ENCODE measurements at regions not wholly inside any gene's neighbourhood (a gene's known extent, or its start where the extent isn't known, plus 50 kb on each side); places are given as distances from the start of the nearest gene placed in this dataset.

DNA sequence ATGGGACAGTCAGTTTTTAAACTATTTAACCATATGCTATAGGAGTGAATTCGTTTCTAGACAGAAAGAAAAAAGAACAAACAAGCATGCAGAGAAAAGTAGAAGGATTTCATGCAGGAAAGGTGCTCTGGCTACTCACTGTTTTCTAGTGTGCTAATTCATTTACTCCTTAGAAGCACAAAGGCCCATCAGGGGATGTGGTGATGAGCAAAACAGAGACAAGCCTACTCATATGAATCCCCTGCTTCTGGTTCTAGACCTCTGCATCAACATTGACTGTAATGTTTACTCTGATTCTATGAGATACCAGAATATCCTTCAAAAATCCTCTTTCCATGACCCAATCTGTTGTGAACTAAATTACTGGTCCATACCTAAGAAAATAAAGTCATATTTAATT is 801.9 kb downstream of the PLOD2 start:
- intact Hi-C loops (cut with DNase I): no loop called here
- H3K36me3 ChIP-seq (ENCODE audit: insufficient read depth in 1 of 2, low read depth in 1 of 2): no peaks in the 10 kb centered on the region
- TF ChIP-seq, protein P1, sequence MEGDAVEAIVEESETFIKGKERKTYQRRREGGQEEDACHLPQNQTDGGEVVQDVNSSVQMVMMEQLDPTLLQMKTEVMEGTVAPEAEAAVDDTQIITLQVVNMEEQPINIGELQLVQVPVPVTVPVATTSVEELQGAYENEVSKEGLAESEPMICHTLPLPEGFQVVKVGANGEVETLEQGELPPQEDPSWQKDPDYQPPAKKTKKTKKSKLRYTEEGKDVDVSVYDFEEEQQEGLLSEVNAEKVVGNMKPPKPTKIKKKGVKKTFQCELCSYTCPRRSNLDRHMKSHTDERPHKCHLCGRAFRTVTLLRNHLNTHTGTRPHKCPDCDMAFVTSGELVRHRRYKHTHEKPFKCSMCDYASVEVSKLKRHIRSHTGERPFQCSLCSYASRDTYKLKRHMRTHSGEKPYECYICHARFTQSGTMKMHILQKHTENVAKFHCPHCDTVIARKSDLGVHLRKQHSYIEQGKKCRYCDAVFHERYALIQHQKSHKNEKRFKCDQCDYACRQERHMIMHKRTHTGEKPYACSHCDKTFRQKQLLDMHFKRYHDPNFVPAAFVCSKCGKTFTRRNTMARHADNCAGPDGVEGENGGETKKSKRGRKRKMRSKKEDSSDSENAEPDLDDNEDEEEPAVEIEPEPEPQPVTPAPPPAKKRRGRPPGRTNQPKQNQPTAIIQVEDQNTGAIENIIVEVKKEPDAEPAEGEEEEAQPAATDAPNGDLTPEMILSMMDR (IDR thresholded peaks at IDR 0.05): no peak

DNA sequence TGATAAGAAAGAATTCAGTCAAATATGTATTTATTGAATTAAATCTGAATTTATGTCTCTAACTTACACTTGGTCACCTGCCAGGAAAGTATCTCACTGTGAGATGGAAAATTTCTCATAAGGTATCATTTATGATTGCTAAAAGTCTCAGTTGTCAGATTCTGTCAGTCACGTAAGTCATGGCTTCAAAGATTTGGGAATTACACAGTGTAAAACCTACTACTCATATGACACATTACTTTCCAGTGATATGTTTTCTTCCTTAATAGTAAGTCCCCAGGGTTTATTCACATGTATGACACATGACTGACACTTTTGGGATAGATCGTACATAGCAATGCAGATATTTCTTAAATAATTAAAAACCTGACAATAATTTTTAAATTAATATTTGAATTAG is 792.2 kb downstream of the PLOD2 start:
- DNase-seq: no peak
- intact Hi-C loops (cut with DNase I): no loop called here
- H3K27ac ChIP-seq: no peak overlapping the region
- TF ChIP-seq, protein P1 (IDR thresholded peaks at IDR 0.05): no peak
- no peaks in the 10 kb centered on the region for H3K27me3 ChIP-seq (ENCODE audit: insufficient read depth in 3 of 3, low read length in 2 of 3)
- H3K4me3 ChIP-seq: no peak overlapping the region
- H3K4me1 ChIP-seq: no peaks in the 10 kb centered on the region
- WGBS, 3 donors: 80 to 90% (median 86%) methylated on average over 2 of the region's 2 CpGs
- no peaks in the 10 kb centered on the region for H3K9me3 ChIP-seq
- no peak for ATAC-seq
- no peaks in the 10 kb centered on the region for H3K36me3 ChIP-seq (ENCODE audit: insufficient read depth in 1 of 2, low read depth in 1 of 2)

More for the DNA sequence above, 801.9 kb downstream of the PLOD2 start:
- no peak overlapping the region for H3K4me3 ChIP-seq
- no peaks in the 10 kb centered on the region for H3K27me3 ChIP-seq (ENCODE audit: insufficient read depth in 3 of 3, low read length in 2 of 3)
- WGBS, 3 donors: 39 to 47% (median 39%) methylated on average over 1 of the region's 1 CpG
- H3K9me3 ChIP-seq: peaks cover 12% of the 10 kb centered on the region
- no peak for ATAC-seq
- H3K4me1 ChIP-seq: no peaks in the 10 kb centered on the region
- no peak for DNase-seq
- no peak overlapping the region for H3K27ac ChIP-seq

- 69 to 71% (median 71%) methylated on average over 5 of the region's 5 CpGs for WGBS, 3 donors
- intact Hi-C loops (cut with DNase I): no loop called here
- DNase-seq: no peak
- no peak overlapping the region for H3K4me3 ChIP-seq
- no peak for ATAC-seq
- H3K27me3 ChIP-seq (ENCODE audit: insufficient read depth in 3 of 3, low read length in 2 of 3): peaks cover 0 to 4% (median 0%) of the 10 kb centered on the region in 3 donors
- H3K36me3 ChIP-seq (ENCODE audit: insufficient read depth in 1 of 2, low read depth in 1 of 2): no peaks in the 10 kb centered on the region
- no peaks in the 10 kb centered on the region for H3K9me3 ChIP-seq
- H3K4me1 ChIP-seq: no peaks in the 10 kb centered on the region
- TF ChIP-seq, protein P1 (IDR thresholded peaks at IDR 0.05): no peak
- H3K27ac ChIP-seq: no peak overlapping the region
Observed at GRCh38 chr3:145370870-145371269, 790.1 kb downstream of the PLOD2 start.

DNA sequence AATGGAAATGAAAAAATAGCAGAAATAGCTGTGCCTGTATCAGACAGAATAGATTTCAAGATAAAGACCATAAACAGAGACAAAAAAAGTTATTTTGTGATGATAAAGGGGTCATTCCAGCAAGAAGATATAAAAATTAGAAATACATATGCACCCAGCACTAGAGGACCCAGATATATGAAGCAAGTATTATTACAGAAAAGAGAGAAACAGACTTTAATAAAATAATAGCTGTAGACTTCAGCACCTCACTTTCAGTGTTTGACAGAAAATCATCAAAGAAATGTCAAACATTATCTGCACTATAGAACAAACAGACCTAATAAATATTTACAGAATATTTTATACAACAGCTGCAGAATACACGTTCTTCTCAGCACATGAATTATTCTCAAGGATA is 783.7 kb downstream of the PLOD2 start:
- intact Hi-C loops (cut with DNase I): no loop called here
- DNase-seq (no peak), ATAC-seq (no peak)
- no peak overlapping the region for H3K27ac ChIP-seq
- H3K9me3 ChIP-seq: no peaks in the 10 kb centered on the region
- TF ChIP-seq, protein P1 (IDR thresholded peaks at IDR 0.05): no peak
- peaks cover 0 to 4% (median 0%) of the 10 kb centered on the region in 3 donors for H3K27me3 ChIP-seq (ENCODE audit: insufficient read depth in 3 of 3, low read length in 2 of 3)
- H3K36me3 ChIP-seq (ENCODE audit: insufficient read depth in 1 of 2, low read depth in 1 of 2): no peaks in the 10 kb centered on the region
- H3K4me1 ChIP-seq: no peaks in the 10 kb centered on the region
- H3K4me3 ChIP-seq: no peak overlapping the region
- WGBS, 3 donors: 48 to 55% (median 49%) methylated on average over 1 of the region's 1 CpG

GRCh38 chr3:145383416-145383815 is 777.6 kb downstream of the PLOD2 start:
- no peaks in the 10 kb centered on the region for H3K36me3 ChIP-seq (ENCODE audit: insufficient read depth in 1 of 2, low read depth in 1 of 2)
- TF ChIP-seq, protein P1 (IDR thresholded peaks at IDR 0.05): no peak
- intact Hi-C loops (cut with DNase I): no loop called here
- ATAC-seq (no peak), DNase-seq (no peak)
- H3K27me3 ChIP-seq (ENCODE audit: insufficient read depth in 3 of 3, low read length in 2 of 3): no peaks in the 10 kb centered on the region
- no peak overlapping the region for H3K4me3 ChIP-seq
- H3K27ac ChIP-seq: no peak overlapping the region
- 67 to 93% (median 88%) methylated on average over 3 of the region's 3 CpGs for WGBS, 3 donors
- no peaks in the 10 kb centered on the region for H3K4me1 ChIP-seq
- no peaks in the 10 kb centered on the region for H3K9me3 ChIP-seq
